ENCODE measurements at regions not wholly inside any gene's neighbourhood (a gene's known extent, or its start where the extent isn't known, plus 50 kb on each side); places are given as distances from the start of the nearest gene placed in this dataset.

GRCh38 chrX:69372435-69372834 lies 131.7 kb upstream of the NALF2 start:
- TF ChIP-seq CREB1 (IDR thresholded peaks at IDR 0.05; ENCODE audit: low read depth) (no peak), FOXM1 (IDR thresholded peaks at IDR 0.05; ENCODE audit: borderline replicate concordance, low read depth) (no peak)

- no peak for TF ChIP-seq NFIC (IDR thresholded peaks at IDR 0.05)
- TF ChIP-seq, protein P1, sequence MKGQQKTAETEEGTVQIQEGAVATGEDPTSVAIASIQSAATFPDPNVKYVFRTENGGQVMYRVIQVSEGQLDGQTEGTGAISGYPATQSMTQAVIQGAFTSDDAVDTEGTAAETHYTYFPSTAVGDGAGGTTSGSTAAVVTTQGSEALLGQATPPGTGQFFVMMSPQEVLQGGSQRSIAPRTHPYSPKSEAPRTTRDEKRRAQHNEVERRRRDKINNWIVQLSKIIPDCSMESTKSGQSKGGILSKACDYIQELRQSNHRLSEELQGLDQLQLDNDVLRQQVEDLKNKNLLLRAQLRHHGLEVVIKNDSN (IDR thresholded peaks at IDR 0.05): no peak
- no peak for TF ChIP-seq REST (IDR thresholded peaks at IDR 0.05; ENCODE audit: low read depth)
- no peak for TF ChIP-seq EGR1 (IDR thresholded peaks at IDR 0.05)
- no peak for TF ChIP-seq CEBPB (IDR thresholded peaks at IDR 0.05)
- TF ChIP-seq TCF12 (IDR thresholded peaks at IDR 0.05; ENCODE audit: low read depth): no peak
- no peak for TF ChIP-seq FOXM1 (IDR thresholded peaks at IDR 0.05; ENCODE audit: borderline replicate concordance, low read depth)
- no peak for TF ChIP-seq ZBTB7A (IDR thresholded peaks at IDR 0.05; ENCODE audit: low read depth)
- no peak for TF ChIP-seq YY1 (IDR thresholded peaks at IDR 0.05; ENCODE audit: low read depth)
- TF ChIP-seq, protein P2, sequence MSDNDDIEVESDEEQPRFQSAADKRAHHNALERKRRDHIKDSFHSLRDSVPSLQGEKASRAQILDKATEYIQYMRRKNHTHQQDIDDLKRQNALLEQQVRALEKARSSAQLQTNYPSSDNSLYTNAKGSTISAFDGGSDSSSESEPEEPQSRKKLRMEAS (IDR thresholded peaks at IDR 0.05): no peak
- no peak for TF ChIP-seq TEAD4 (IDR thresholded peaks at IDR 0.05)
- no peak for TF ChIP-seq RAD21 (IDR thresholded peaks at IDR 0.05; ENCODE audit: low read depth)
- TF ChIP-seq CREB1 (IDR thresholded peaks at IDR 0.05; ENCODE audit: low read depth): no peak
Measured at GRCh38 chrX:69371159-69371558, 133.0 kb upstream of the NALF2 start.

GRCh38 chrX:69369999-69370398 lies 134.1 kb upstream of the NALF2 start:
- no peak for TF ChIP-seq RAD21 (IDR thresholded peaks at IDR 0.05; ENCODE audit: low read depth)
- no peak for TF ChIP-seq TCF12 (IDR thresholded peaks at IDR 0.05; ENCODE audit: low read depth)
- TF ChIP-seq, protein P2 (IDR thresholded peaks at IDR 0.05): no peak
- no peak for TF ChIP-seq ZBTB7A (IDR thresholded peaks at IDR 0.05; ENCODE audit: low read depth)
- no peak for TF ChIP-seq EGR1 (IDR thresholded peaks at IDR 0.05)
- no peak for TF ChIP-seq CREB1 (IDR thresholded peaks at IDR 0.05; ENCODE audit: low read depth)
- no peak for TF ChIP-seq NFIC (IDR thresholded peaks at IDR 0.05)
- TF ChIP-seq CEBPB (IDR thresholded peaks at IDR 0.05): no peak

GRCh38 chrX:69366183-69366582 lies 137.9 kb upstream of the NALF2 start:
- TF ChIP-seq FOXM1 (IDR thresholded peaks at IDR 0.05; ENCODE audit: borderline replicate concordance, low read depth) (no peak), EP300 (IDR thresholded peaks at IDR 0.05; ENCODE audit: borderline replicate concordance) (no peak), TCF12 (IDR thresholded peaks at IDR 0.05; ENCODE audit: low read depth) (no peak)
- TF ChIP-seq, protein P1 (IDR thresholded peaks at IDR 0.05): no peak

- no peak for TF ChIP-seq EP300 (IDR thresholded peaks at IDR 0.05; ENCODE audit: borderline replicate concordance)
- no peak for TF ChIP-seq TEAD4 (IDR thresholded peaks at IDR 0.05)
- no peak for TF ChIP-seq CEBPB (IDR thresholded peaks at IDR 0.05)
- no peak for TF ChIP-seq NFIC (IDR thresholded peaks at IDR 0.05)
- TF ChIP-seq RAD21 (IDR thresholded peaks at IDR 0.05; ENCODE audit: low read depth): no peak
- no peak for TF ChIP-seq FOXM1 (IDR thresholded peaks at IDR 0.05; ENCODE audit: borderline replicate concordance, low read depth)
- TF ChIP-seq, protein P2 (IDR thresholded peaks at IDR 0.05): no peak
- no peak for TF ChIP-seq TAF1 (IDR thresholded peaks at IDR 0.05; ENCODE audit: low read depth)
- TF ChIP-seq TCF12 (IDR thresholded peaks at IDR 0.05; ENCODE audit: low read depth): no peak
Measured at GRCh38 chrX:69365755-69366154, 138.4 kb upstream of the NALF2 start.

GRCh38 chrX:69365349-69365748 lies 138.8 kb upstream of the NALF2 start:
- no peak for TF ChIP-seq RAD21 (IDR thresholded peaks at IDR 0.05; ENCODE audit: low read depth)
- TF ChIP-seq, protein P1 (IDR thresholded peaks at IDR 0.05): no peak
- TF ChIP-seq EGR1 (IDR thresholded peaks at IDR 0.05): no peak
- TF ChIP-seq, protein P2 (IDR thresholded peaks at IDR 0.05): no peak
- no peak for TF ChIP-seq FOXM1 (IDR thresholded peaks at IDR 0.05; ENCODE audit: borderline replicate concordance, low read depth)
- no peak for TF ChIP-seq TAF1 (IDR thresholded peaks at IDR 0.05; ENCODE audit: low read depth)
- no peak for TF ChIP-seq EP300 (IDR thresholded peaks at IDR 0.05; ENCODE audit: borderline replicate concordance)
- TF ChIP-seq CREB1 (IDR thresholded peaks at IDR 0.05; ENCODE audit: low read depth): no peak
- no peak for TF ChIP-seq CEBPB (IDR thresholded peaks at IDR 0.05)
- TF ChIP-seq REST (IDR thresholded peaks at IDR 0.05; ENCODE audit: low read depth): no peak
- TF ChIP-seq ZBTB7A (IDR thresholded peaks at IDR 0.05; ENCODE audit: low read depth): no peak
- no peak for TF ChIP-seq TCF12 (IDR thresholded peaks at IDR 0.05; ENCODE audit: low read depth)
- TF ChIP-seq TEAD4 (IDR thresholded peaks at IDR 0.05): no peak
- TF ChIP-seq NFIC (IDR thresholded peaks at IDR 0.05): no peak

Data from Ishikawa (cell line).